BLaER1 treated with 17β-estradiol and CSF1 and Interleukin-3, amounts not matched to agents 10 nM and 100 nM (cell line): ENCODE measurements at regions not wholly inside any gene's neighbourhood (a gene's known extent, or its start where the extent isn't known, plus 50 kb on each side); places are given as distances from the start of the nearest gene placed in this dataset.
"Not testable (repeated sequence)": the region's sequence is repeated elsewhere in the genome, so short reads cannot be mapped to it uniquely, and the experiment has no call there.

Experiments
- H3K27ac ChIP-seq, 11 experiments: shearing (Covaris generic); formaldehyde crosslinking; 2 replicates each; pipeline ENCODE4 v1.8.1; 2022
- H3K27me3 ChIP-seq, 11 experiments: shearing (Covaris generic); formaldehyde crosslinking; 2 replicates each; pipeline ENCODE4 v1.8.1; 2022
- H3K36me3 ChIP-seq, 11 experiments: shearing (Covaris generic); formaldehyde crosslinking; 2 replicates each; pipeline ENCODE4 v1.8.1; 2022
- H3K4me1 ChIP-seq, 10 experiments: shearing (Covaris generic); formaldehyde crosslinking; 2 replicates each; pipeline ENCODE4 v1.8.1; 2022
- H3K4me2 ChIP-seq, 11 experiments: shearing (Covaris generic); formaldehyde crosslinking; 2 replicates each; pipeline ENCODE4 v1.8.1; 2022
- H3K4me3 ChIP-seq, 10 experiments: shearing (Covaris generic); formaldehyde crosslinking; 2 replicates each; pipeline ENCODE4 v1.8.1; 2022
- H3K9ac ChIP-seq, 11 experiments: shearing (Covaris generic); formaldehyde crosslinking; 2 replicates each; pipeline ENCODE4 v1.8.1; 2022
- H3K9me3 ChIP-seq, 11 experiments: shearing (Covaris generic); formaldehyde crosslinking; replicated peaks in 1 of 11; 2 replicates each; pipeline ENCODE4 v1.8.1; 2022
- H4K20me1 ChIP-seq, 11 experiments: shearing (Covaris generic); formaldehyde crosslinking; 2 replicates each; pipeline ENCODE4 v1.8.1; 2022
- Cebpa-rat ChIP-seq, 11 experiments: shearing (Covaris generic); IDR thresholded peaks; 2 replicates each; pipeline ENCODE4 v1.8.1; 2022

GRCh38 chr4:24212642-24213041 lies 322.8 kb upstream of the PPARGC1A start:
- no peak overlapping the region for H3K9ac ChIP-seq
- H4K20me1 ChIP-seq, result no peaks in the 10 kb centered on the region
- peaks cover 0 to 5% (median 0%) of the 10 kb centered on the region in 10 experiments; a peak in 1 of 20 replicates for H3K4me1 ChIP-seq
- no peak overlapping the region for H3K27ac ChIP-seq
- H3K27me3 ChIP-seq, result no peaks in the 10 kb centered on the region
- no peak overlapping the region for H3K4me3 ChIP-seq
- TF ChIP-seq Cebpa-rat (IDR thresholded peaks at IDR 0.05), result no peak
- no peaks in the 10 kb centered on the region for H3K36me3 ChIP-seq
- no peaks in the 10 kb centered on the region for H3K9me3 ChIP-seq
- no peak overlapping the region for H3K4me2 ChIP-seq

- Histone ChIP-seq H3K9me3 (no peaks in the 10 kb centered on the region), H4K20me1 (no peaks in the 10 kb centered on the region), H3K4me2 (no peak overlapping the region), H3K27ac (no peak overlapping the region), H3K27me3 (no peaks in the 10 kb centered on the region), H3K9ac (no peak overlapping the region), H3K4me3 (no peak overlapping the region), H3K4me1 (peaks cover 0 to 5% (median 0%) of the 10 kb centered on the region in 10 experiments; a peak in 1 of 20 replicates), H3K36me3 (no peaks in the 10 kb centered on the region)
- TF ChIP-seq Cebpa-rat (IDR thresholded peaks at IDR 0.05), result no peak
Observed at GRCh38 chr4:24211856-24212255, 322.0 kb upstream of the PPARGC1A start.

- Histone ChIP-seq H3K27me3 (no peaks in the 10 kb centered on the region), H3K36me3 (no peaks in the 10 kb centered on the region), H3K9me3 (no peaks in the 10 kb centered on the region), H3K27ac (no peak overlapping the region), H3K4me3 (no peak overlapping the region), H4K20me1 (no peaks in the 10 kb centered on the region), H3K4me1 (peaks cover 0 to 5% (median 0%) of the 10 kb centered on the region in 10 experiments; a peak in 1 of 20 replicates), H3K4me2 (0 out of 22 replicates have a peak overlapping the region, but pooled peaks of 1 of the 11 experiments have one; percentile 2), H3K9ac (no peak overlapping the region)
- TF ChIP-seq Cebpa-rat (IDR thresholded peaks at IDR 0.05), result no peak
Observed at GRCh38 chr4:24210332-24210902, 320.6 kb upstream of the PPARGC1A start.

GRCh38 chr4:24209906-24210305 lies 320.1 kb upstream of the PPARGC1A start:
- H4K20me1 ChIP-seq, result no peaks in the 10 kb centered on the region
- peaks cover 0 to 5% (median 0%) of the 10 kb centered on the region in 10 experiments; a peak in 1 of 20 replicates for H3K4me1 ChIP-seq
- no peaks in the 10 kb centered on the region for H3K9me3 ChIP-seq
- TF ChIP-seq Cebpa-rat (IDR thresholded peaks at IDR 0.05), result no peak
- H3K9ac ChIP-seq, result no peak overlapping the region
- H3K4me2 ChIP-seq, result no peak overlapping the region
- H3K4me3 ChIP-seq, result no peak overlapping the region
- no peaks in the 10 kb centered on the region for H3K27me3 ChIP-seq
- H3K27ac ChIP-seq, result no peak overlapping the region
- no peaks in the 10 kb centered on the region for H3K36me3 ChIP-seq

GRCh38 chr4:24209131-24209530 lies 319.3 kb upstream of the PPARGC1A start:
- Histone ChIP-seq H3K4me3 (no peak overlapping the region), H3K9ac (no peak overlapping the region), H3K36me3 (no peaks in the 10 kb centered on the region), H3K27ac (no peak overlapping the region), H3K4me1 (peaks cover 0 to 5% (median 0%) of the 10 kb centered on the region in 10 experiments; a peak in 1 of 20 replicates), H3K9me3 (no peaks in the 10 kb centered on the region), H3K4me2 (no peak overlapping the region), H4K20me1 (no peaks in the 10 kb centered on the region), H3K27me3 (no peaks in the 10 kb centered on the region)
- no peak for TF ChIP-seq Cebpa-rat (IDR thresholded peaks at IDR 0.05)

GRCh38 chr4:24208691-24209090 lies 318.8 kb upstream of the PPARGC1A start:
- Histone ChIP-seq H3K9me3 (no peaks in the 10 kb centered on the region), H3K4me3 (no peak overlapping the region), H4K20me1 (no peaks in the 10 kb centered on the region)

GRCh38 chr4:24204708-24205107 lies 314.9 kb upstream of the PPARGC1A start:
- H3K4me2 ChIP-seq, H3K27me3 ChIP-seq: not testable (repeated sequence)

More at GRCh38 chr4:24208691-24209090, 318.8 kb upstream of the PPARGC1A start:
- no peak overlapping the region for H3K9ac ChIP-seq
- H3K36me3 ChIP-seq, result no peaks in the 10 kb centered on the region
- no peaks in the 10 kb centered on the region for H3K27me3 ChIP-seq
- H3K4me1 ChIP-seq, result peaks cover 0 to 5% (median 0%) of the 10 kb centered on the region in 10 experiments; a peak in 1 of 20 replicates
- no peak overlapping the region for H3K27ac ChIP-seq
- H3K4me2 ChIP-seq, result no peak overlapping the region
- no peak for TF ChIP-seq Cebpa-rat (IDR thresholded peaks at IDR 0.05)

GRCh38 chr4:24203926-24204325 lies 314.1 kb upstream of the PPARGC1A start:
- H3K36me3 ChIP-seq, result no peaks in the 10 kb centered on the region
- H3K27me3 ChIP-seq, result no peaks in the 10 kb centered on the region
- no peak overlapping the region for H3K27ac ChIP-seq
- no peak overlapping the region for H3K9ac ChIP-seq
- H4K20me1 ChIP-seq, result no peaks in the 10 kb centered on the region
- TF ChIP-seq Cebpa-rat (IDR thresholded peaks at IDR 0.05), result no peak
- H3K9me3 ChIP-seq, result no peaks in the 10 kb centered on the region
- no peak overlapping the region for H3K4me2 ChIP-seq
- H3K4me1 ChIP-seq, result no peaks in the 10 kb centered on the region
- H3K4me3 ChIP-seq, result no peak overlapping the region

More at GRCh38 chr4:24204708-24205107, 314.9 kb upstream of the PPARGC1A start:
- not testable (repeated sequence) for H3K36me3 ChIP-seq, H3K4me1 ChIP-seq, H3K27ac ChIP-seq, H3K9me3 ChIP-seq, H4K20me1 ChIP-seq, H3K9ac ChIP-seq, H3K4me3 ChIP-seq

- TF ChIP-seq Cebpa-rat (IDR thresholded peaks at IDR 0.05), result no peak
- Histone ChIP-seq H3K36me3 (no peaks in the 10 kb centered on the region), H3K27me3 (no peaks in the 10 kb centered on the region), H3K9ac (no peak overlapping the region), H4K20me1 (no peaks in the 10 kb centered on the region), H3K4me1 (no peaks in the 10 kb centered on the region), H3K27ac (no peak overlapping the region), H3K4me3 (no peak overlapping the region), H3K4me2 (no peak overlapping the region), H3K9me3 (peaks cover 0 to 5% (median 0%) of the 10 kb centered on the region in 11 experiments; a peak in 2 of 22 replicates)
Observed at GRCh38 chr4:24202579-24202978, 312.7 kb upstream of the PPARGC1A start.

GRCh38 chr4:24197955-24198354 lies 308.1 kb upstream of the PPARGC1A start:
- Histone ChIP-seq H3K9me3 (peaks cover 0 to 11% (median 0%) of the 10 kb centered on the region in 11 experiments; a peak in 2 of 22 replicates), H3K4me3 (no peak overlapping the region), H4K20me1 (no peaks in the 10 kb centered on the region), H3K27me3 (no peaks in the 10 kb centered on the region), H3K4me1 (no peaks in the 10 kb centered on the region), H3K36me3 (no peaks in the 10 kb centered on the region), H3K4me2 (no peak overlapping the region), H3K27ac (no peak overlapping the region), H3K9ac (no peak overlapping the region)
- no peak for TF ChIP-seq Cebpa-rat (IDR thresholded peaks at IDR 0.05)
